K562 (cell line): ENCODE measurements at regions not wholly inside any gene's neighbourhood (a gene's known extent, or its start where the extent isn't known, plus 50 kb on each side); places are given as distances from the start of the nearest gene placed in this dataset.

ENCODE experiments used
- ATAC-seq: fragments of 200-7000 bp; cut with Tn5 transposase; 3 replicates; pipeline ENCODE4 v1.9.1; 2020; ENCODE audit warnings: moderate library complexity
- BruUV-seq: library from RNA; stranded (reverse); fragments of 400-500 nt; replicated peaks from 2 replicates; lab custom pipeline; 2021; lab: Mats Ljungman, UMichigan
- CTCF ChIA-PET: fragments of 300-600 bp; formaldehyde crosslinking; extraction: SDS; loops from one replicate; lab custom pipeline; 2021; ENCODE audit warnings: low intra/inter-chr PET ratio; lab: Yijun Ruan, JAX
- POLR2A ChIA-PET: fragments of 300-600, 350-650 bp; sonication (Branson Sonifier 250); formaldehyde crosslinking; extraction: SDS; loops from one replicate; lab custom pipeline; 2021; ENCODE audit warnings: antibody characterized with exemption, inconsistent platforms; lab: Yijun Ruan, JAX
- DNase-seq, 4 experiments: peaks; one replicate each; pipeline versions ENCODE4 v3.0.0 to v3.0.0-alpha.2; 2011 to 2018; ENCODE audit warnings: low spot score in 3 of 4, mixed read lengths in 3 of 4; ENCODE audit errors: extremely low read depth in 1 of 4
- FAIRE-seq: peaks from 2 replicates; lab custom pipeline; 2011; peaks lifted over from hg19 to GRCh38; lab: Jason Lieb, UNC
- H2AFZ ChIP-seq: 2 replicates; pipeline ENCODE4 v1.6.0; 2011; ENCODE audit warnings: low read depth, low read length, control low read depth, inconsistent platforms
- H3K27ac ChIP-seq: fragments of 200-600 bp; 3 replicates; pipeline ENCODE4 v1.8.0; 2011; ENCODE audit warnings: low read depth, mild to moderate bottlenecking, control low read depth, inconsistent platforms, low read length, moderate library complexity, mixed read lengths; ENCODE audit errors: extremely low read depth
- H3K27me3 ChIP-seq, 2 experiments: fragments of 300-600 bp in 1 of 2; 2 replicates in 1 of 2; 3 replicates in 1 of 2; pipeline versions ENCODE4 v1.6.0 to v1.8.0; 2011; ENCODE audit warnings: inconsistent platforms in 2 of 2, low read length in 2 of 2, mild to moderate bottlenecking in 1 of 2, mixed read lengths in 1 of 2, moderate library complexity in 1 of 2; ENCODE audit not compliant: control insufficient read depth in 2 of 2, insufficient read depth in 2 of 2
- H3K36me3 ChIP-seq: fragments of 300-600 bp; 3 replicates; pipeline ENCODE4 v1.8.0; 2011; ENCODE audit warnings: mild to moderate bottlenecking, low read length, inconsistent platforms; ENCODE audit not compliant: control insufficient read depth, insufficient read depth
- H3K4me1 ChIP-seq, 2 experiments: fragments of 200-600 bp in 1 of 2; replicated peaks in 1 of 2; 2 replicates in 1 of 2; 3 replicates in 1 of 2; pipeline versions ENCODE4 v1.5.1 to v1.8.0; 2011; ENCODE audit warnings: inconsistent platforms in 2 of 2, low read length in 2 of 2, mild to moderate bottlenecking in 1 of 2, mixed read lengths in 1 of 2, moderate library complexity in 1 of 2; ENCODE audit not compliant: control insufficient read depth in 2 of 2, insufficient read depth in 2 of 2
- H3K4me2 ChIP-seq: 2 replicates; pipeline ENCODE4 v1.6.1; 2011; ENCODE audit warnings: low read length, control low read depth, inconsistent platforms, mixed read lengths; ENCODE audit not compliant: insufficient read depth
- H3K4me3 ChIP-seq: fragments of 200-600 bp; sonication (generic), shearing (Covaris generic); 2 replicates; pipeline ENCODE4 v1.5.1; 2016; ENCODE audit warnings: control low read depth, inconsistent platforms
- H3K79me2 ChIP-seq: fragments of 200-600 bp; 3 replicates; pipeline ENCODE4 v1.8.0; 2011; ENCODE audit warnings: low read length, inconsistent platforms; ENCODE audit not compliant: control insufficient read depth, insufficient read depth
- H3K9ac ChIP-seq, 2 experiments: 2 replicates each; pipeline versions ENCODE4 v1.6.0 to v1.6.1; 2011; ENCODE audit warnings: low read depth in 2 of 2, low read length in 2 of 2, control low read depth in 1 of 2, inconsistent platforms in 1 of 2, mild to moderate bottlenecking in 1 of 2, mixed read lengths in 1 of 2; ENCODE audit not compliant: insufficient read depth in 1 of 2
- H3K9me1 ChIP-seq: one replicate; pipeline ENCODE4 v1.6.0; 2011; ENCODE audit warnings: inconsistent platforms, mild to moderate bottlenecking, low read length, moderate library complexity; ENCODE audit not compliant: control insufficient read depth, insufficient read depth
- H3K9me3 ChIP-seq: replicated peaks from 2 replicates; pipeline ENCODE4 v1.5.1; 2011; ENCODE audit warnings: low read depth, low read length, inconsistent platforms; ENCODE audit not compliant: control insufficient read depth, insufficient read depth
- H4K20me1 ChIP-seq: replicated peaks from 2 replicates; pipeline ENCODE4 v1.6.1; 2011; ENCODE audit warnings: low read length, inconsistent platforms, mixed read lengths; ENCODE audit not compliant: control insufficient read depth, insufficient read depth
- WGBS: fragments of 100-300 bp; shearing (Covaris generic); methylation state at CpG from one replicate; pipeline ENCODE4 v1.1.6; 2016; ENCODE audit warnings: low coverage, mixed read lengths; ENCODE audit not compliant: insufficient coverage; ENCODE audit errors: missing lambda C conversion rate; 5-methylcytosine and 5-hydroxymethylcytosine counted together
- in situ Hi-C: fragments of 300-500 bp; cut with MboI; formaldehyde crosslinking; loops from 4 replicates; pipeline ENCODE4 v1.15.0; 2018; ENCODE audit warnings: inconsistent platforms, mixed read lengths
- intact Hi-C: fragments of 100-400 bp; cut with micrococcal nuclease; formaldehyde crosslinking; loops from 2 replicates; pipeline ENCODE4 v1.14.2; 2022
- TF ChIP-seq, protein P1 (sequence below): fragments of 250-450 bp; sonication (Bioruptor Pico); IDR thresholded peaks from 2 replicates; pipeline ENCODE4 v1.5.0; 2021
- TF ChIP-seq, protein P2 (sequence below): fragments of 450-650 bp; IDR thresholded peaks from 2 replicates; pipeline ENCODE4 v1.6.1; 2017; ENCODE audit warnings: mild to moderate bottlenecking, moderate library complexity
- TF ChIP-seq, protein P3 (sequence below), 2 experiments: IDR thresholded peaks; 2 replicates each; pipeline ENCODE4 v1.6.1; 2012; ENCODE audit warnings: improper control_type of control experiment in 2 of 2, low read depth in 2 of 2, low read length in 2 of 2, borderline replicate concordance in 1 of 2
- TF ChIP-seq, protein P4 (sequence below): fragments of 250-450 bp; sonication (Bioruptor Pico); IDR thresholded peaks from 2 replicates; pipeline ENCODE4 v1.5.1; 2021; ENCODE audit warnings: mild to moderate bottlenecking

DNA sequence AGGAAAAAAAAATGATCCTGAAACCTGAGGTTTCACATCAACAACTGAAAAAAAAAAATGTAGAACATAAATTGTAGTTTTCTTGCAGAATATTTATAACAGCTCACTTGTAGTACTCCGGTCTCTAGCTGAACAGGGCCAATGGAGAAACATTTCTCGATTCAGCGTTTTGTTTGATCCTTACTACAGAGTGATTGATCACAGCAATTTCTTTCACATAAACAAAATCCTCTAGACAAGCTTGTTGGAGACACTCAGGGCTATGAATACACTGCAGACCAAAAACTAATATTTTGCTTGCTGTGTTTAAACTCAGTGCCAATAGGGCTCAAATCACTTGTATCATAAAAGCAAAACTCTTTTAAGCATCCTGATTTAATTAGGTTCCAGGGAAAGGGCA lies 127.0 kb upstream of the CNTN6 start:
- no peaks in the 10 kb centered on the region for H3K9me1 ChIP-seq
- BruUV-seq: no TSS peak
- no peak overlapping the region for H3K4me2 ChIP-seq
- H3K27me3 ChIP-seq: no peaks in the 10 kb centered on the region
- no peaks in the 10 kb centered on the region; the same call in 1 of the 2 replicates for H3K9me3 ChIP-seq
- DNase-seq (no peak), ATAC-seq (no peak), FAIRE-seq (no peak)
- no peaks in the 10 kb centered on the region for H3K79me2 ChIP-seq
- CTCF ChIA-PET: no interaction called here
- no peak overlapping the region for H3K9ac ChIP-seq
- POLR2A ChIA-PET: no interaction called here
- no peak overlapping the region for H3K4me3 ChIP-seq
- H4K20me1 ChIP-seq: no peaks in the 10 kb centered on the region
- intact Hi-C loops (no loop called here), in situ Hi-C loops (no loop called here)
- no peaks in the 10 kb centered on the region for H3K4me1 ChIP-seq
- H3K36me3 ChIP-seq: no peaks in the 10 kb centered on the region
- TF ChIP-seq, protein P1, sequence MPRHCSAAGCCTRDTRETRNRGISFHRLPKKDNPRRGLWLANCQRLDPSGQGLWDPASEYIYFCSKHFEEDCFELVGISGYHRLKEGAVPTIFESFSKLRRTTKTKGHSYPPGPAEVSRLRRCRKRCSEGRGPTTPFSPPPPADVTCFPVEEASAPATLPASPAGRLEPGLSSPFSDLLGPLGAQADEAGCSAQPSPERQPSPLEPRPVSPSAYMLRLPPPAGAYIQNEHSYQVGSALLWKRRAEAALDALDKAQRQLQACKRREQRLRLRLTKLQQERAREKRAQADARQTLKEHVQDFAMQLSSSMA: no peak
- TF ChIP-seq, protein P2, sequence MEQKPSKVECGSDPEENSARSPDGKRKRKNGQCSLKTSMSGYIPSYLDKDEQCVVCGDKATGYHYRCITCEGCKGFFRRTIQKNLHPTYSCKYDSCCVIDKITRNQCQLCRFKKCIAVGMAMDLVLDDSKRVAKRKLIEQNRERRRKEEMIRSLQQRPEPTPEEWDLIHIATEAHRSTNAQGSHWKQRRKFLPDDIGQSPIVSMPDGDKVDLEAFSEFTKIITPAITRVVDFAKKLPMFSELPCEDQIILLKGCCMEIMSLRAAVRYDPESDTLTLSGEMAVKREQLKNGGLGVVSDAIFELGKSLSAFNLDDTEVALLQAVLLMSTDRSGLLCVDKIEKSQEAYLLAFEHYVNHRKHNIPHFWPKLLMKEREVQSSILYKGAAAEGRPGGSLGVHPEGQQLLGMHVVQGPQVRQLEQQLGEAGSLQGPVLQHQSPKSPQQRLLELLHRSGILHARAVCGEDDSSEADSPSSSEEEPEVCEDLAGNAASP: no peak
- TF ChIP-seq, protein P3, sequence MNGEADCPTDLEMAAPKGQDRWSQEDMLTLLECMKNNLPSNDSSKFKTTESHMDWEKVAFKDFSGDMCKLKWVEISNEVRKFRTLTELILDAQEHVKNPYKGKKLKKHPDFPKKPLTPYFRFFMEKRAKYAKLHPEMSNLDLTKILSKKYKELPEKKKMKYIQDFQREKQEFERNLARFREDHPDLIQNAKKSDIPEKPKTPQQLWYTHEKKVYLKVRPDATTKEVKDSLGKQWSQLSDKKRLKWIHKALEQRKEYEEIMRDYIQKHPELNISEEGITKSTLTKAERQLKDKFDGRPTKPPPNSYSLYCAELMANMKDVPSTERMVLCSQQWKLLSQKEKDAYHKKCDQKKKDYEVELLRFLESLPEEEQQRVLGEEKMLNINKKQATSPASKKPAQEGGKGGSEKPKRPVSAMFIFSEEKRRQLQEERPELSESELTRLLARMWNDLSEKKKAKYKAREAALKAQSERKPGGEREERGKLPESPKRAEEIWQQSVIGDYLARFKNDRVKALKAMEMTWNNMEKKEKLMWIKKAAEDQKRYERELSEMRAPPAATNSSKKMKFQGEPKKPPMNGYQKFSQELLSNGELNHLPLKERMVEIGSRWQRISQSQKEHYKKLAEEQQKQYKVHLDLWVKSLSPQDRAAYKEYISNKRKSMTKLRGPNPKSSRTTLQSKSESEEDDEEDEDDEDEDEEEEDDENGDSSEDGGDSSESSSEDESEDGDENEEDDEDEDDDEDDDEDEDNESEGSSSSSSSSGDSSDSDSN (IDR thresholded peaks at IDR 0.05; ENCODE audit: borderline replicate concordance in 1 of 2, low read depth in 2 of 2, low read length in 2 of 2): no peak
- TF ChIP-seq, protein P4, sequence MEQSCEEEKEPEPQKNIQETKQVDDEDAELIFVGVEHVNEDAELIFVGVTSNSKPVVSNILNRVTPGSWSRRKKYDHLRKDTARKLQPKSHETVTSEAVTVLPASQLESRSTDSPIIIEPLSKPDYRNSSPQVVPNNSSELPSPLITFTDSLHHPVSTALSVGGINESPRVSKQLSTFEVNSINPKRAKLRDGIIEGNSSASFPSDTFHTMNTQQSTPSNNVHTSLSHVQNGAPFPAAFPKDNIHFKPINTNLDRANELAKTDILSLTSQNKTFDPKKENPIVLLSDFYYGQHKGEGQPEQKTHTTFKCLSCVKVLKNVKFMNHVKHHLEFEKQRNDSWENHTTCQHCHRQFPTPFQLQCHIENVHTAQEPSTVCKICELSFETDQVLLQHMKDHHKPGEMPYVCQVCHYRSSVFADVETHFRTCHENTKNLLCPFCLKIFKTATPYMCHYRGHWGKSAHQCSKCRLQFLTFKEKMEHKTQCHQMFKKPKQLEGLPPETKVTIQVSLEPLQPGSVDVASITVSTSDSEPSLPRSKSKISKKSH (CRISPR knock-in tag): no peak
- no peak overlapping the region for H2AFZ ChIP-seq
- no peak overlapping the region for H3K27ac ChIP-seq
- 2% methylated on average over 3 of the region's 3 CpGs for WGBS
